NT2/D1 (cell line): ENCODE measurements at regions not wholly inside any gene's neighbourhood (a gene's known extent, or its start where the extent isn't known, plus 50 kb on each side); places are given as distances from the start of the nearest gene placed in this dataset.

Experiments
- DNase-seq: peaks from one replicate; pipeline ENCODE4 v3.0.0-alpha.2; 2011; ENCODE audit warnings: low read depth, low spot score
- H3K27me3 ChIP-seq: 2 replicates; pipeline ENCODE4 v1.6.0; 2011; ENCODE audit warnings: mild to moderate bottlenecking; ENCODE audit not compliant: insufficient read length, insufficient read depth
- H3K36me3 ChIP-seq: 2 replicates; pipeline ENCODE4 v1.6.1; 2011; ENCODE audit warnings: mild to moderate bottlenecking, low read length, mixed read lengths; ENCODE audit not compliant: insufficient read depth, insufficient read length
- H3K4me1 ChIP-seq: 2 replicates; pipeline ENCODE4 v1.5.1; 2011; ENCODE audit not compliant: insufficient read depth, insufficient read length
- H3K4me3 ChIP-seq: 2 replicates; pipeline ENCODE4 v1.5.1; 2011; ENCODE audit warnings: low read depth; ENCODE audit not compliant: insufficient read length
- H3K9ac ChIP-seq: 2 replicates; pipeline ENCODE4 v1.6.0; 2011; ENCODE audit warnings: low read depth; ENCODE audit not compliant: insufficient read length
- H3K9me3 ChIP-seq: 2 replicates; pipeline ENCODE4 v1.5.1; 2011; ENCODE audit warnings: mild to moderate bottlenecking, low read length; ENCODE audit not compliant: insufficient read depth
- SUZ12 ChIP-seq: IDR thresholded peaks from 2 replicates; pipeline ENCODE4 v1.6.1; 2011; ENCODE audit not compliant: insufficient read length, insufficient read depth; ENCODE audit errors: extremely low read depth
- YY1 ChIP-seq: IDR thresholded peaks from 2 replicates; pipeline ENCODE4 v1.6.1; 2011; ENCODE audit not compliant: insufficient read length, insufficient read depth
- ZNF274 ChIP-seq: IDR thresholded peaks from 2 replicates; pipeline ENCODE4 v1.6.1; 2011; ENCODE audit warnings: mild to moderate bottlenecking, low read depth, low read length

GRCh38 chr18:46289463-46289862, 185.3 kb downstream of the HAUS1 start:
- H3K27me3 ChIP-seq: no peaks in the 10 kb centered on the region
- TF ChIP-seq SUZ12 (no peak), YY1 (no peak), ZNF274 (no peak)
- H3K9me3 ChIP-seq: no peaks in the 10 kb centered on the region
- no peak overlapping the region for H3K4me3 ChIP-seq
- no peak for DNase-seq
- H3K4me1 ChIP-seq: no peaks in the 10 kb centered on the region
- H3K9ac ChIP-seq: no peak overlapping the region
- H3K36me3 ChIP-seq: no peaks in the 10 kb centered on the region

DNA sequence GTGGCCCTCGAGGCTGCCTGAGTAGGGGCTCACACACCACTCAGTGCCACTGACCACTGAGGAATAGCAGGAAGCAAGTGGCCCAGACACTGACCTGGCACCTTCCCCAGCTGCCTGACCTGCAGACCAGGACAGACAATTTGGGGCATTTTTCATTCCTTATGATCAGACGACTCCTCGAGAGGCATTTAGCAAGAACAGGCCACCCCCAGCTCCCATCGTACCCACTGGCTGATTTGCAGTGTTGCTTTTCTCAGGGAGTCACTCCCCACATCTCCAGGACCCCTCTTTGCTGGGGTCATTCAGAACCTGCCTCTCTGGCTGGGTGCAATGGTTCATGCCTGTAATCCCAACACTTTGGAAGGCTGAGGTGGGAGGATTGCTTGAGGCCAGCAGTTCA, 185.7 kb downstream of the HAUS1 start:
- TF ChIP-seq ZNF274: no peak
- no peak for TF ChIP-seq YY1
- TF ChIP-seq SUZ12: no peak
- H3K4me1 ChIP-seq: no peaks in the 10 kb centered on the region
- H3K9me3 ChIP-seq: no peaks in the 10 kb centered on the region
- H3K36me3 ChIP-seq: no peaks in the 10 kb centered on the region
- DNase-seq: no peak
- no peaks in the 10 kb centered on the region for H3K27me3 ChIP-seq
- no peak overlapping the region for H3K4me3 ChIP-seq
- no peak overlapping the region for H3K9ac ChIP-seq

- DNase-seq: no peak
- no peaks in the 10 kb centered on the region for H3K36me3 ChIP-seq
- TF ChIP-seq YY1 (no peak), ZNF274 (no peak), SUZ12 (no peak)
- H3K4me3 ChIP-seq: no peak overlapping the region
- no peaks in the 10 kb centered on the region for H3K27me3 ChIP-seq
- no peaks in the 10 kb centered on the region for H3K4me1 ChIP-seq
- no peaks in the 10 kb centered on the region for H3K9me3 ChIP-seq
- no peak overlapping the region for H3K9ac ChIP-seq
Measured at GRCh38 chr18:46290440-46291020, 186.3 kb downstream of the HAUS1 start.

GRCh38 chr18:46291149-46291548, 187.0 kb downstream of the HAUS1 start:
- no peak overlapping the region for H3K9ac ChIP-seq
- no peak for TF ChIP-seq ZNF274
- no peak for TF ChIP-seq SUZ12
- TF ChIP-seq YY1: no peak
- H3K27me3 ChIP-seq: no peaks in the 10 kb centered on the region
- no peaks in the 10 kb centered on the region for H3K36me3 ChIP-seq
- DNase-seq: no peak
- no peaks in the 10 kb centered on the region for H3K9me3 ChIP-seq
- H3K4me1 ChIP-seq: no peaks in the 10 kb centered on the region
- no peak overlapping the region for H3K4me3 ChIP-seq

GRCh38 chr18:46293742-46294181, 189.6 kb downstream of the HAUS1 start:
- TF ChIP-seq ZNF274 (no peak), YY1 (no peak)
- Histone ChIP-seq H3K36me3 (no peaks in the 10 kb centered on the region), H3K9me3 (no peaks in the 10 kb centered on the region), H3K27me3 (no peaks in the 10 kb centered on the region), H3K4me1 (no peaks in the 10 kb centered on the region), H3K4me3 (no peak overlapping the region), H3K9ac (no peak overlapping the region)
- no peak for DNase-seq

DNA sequence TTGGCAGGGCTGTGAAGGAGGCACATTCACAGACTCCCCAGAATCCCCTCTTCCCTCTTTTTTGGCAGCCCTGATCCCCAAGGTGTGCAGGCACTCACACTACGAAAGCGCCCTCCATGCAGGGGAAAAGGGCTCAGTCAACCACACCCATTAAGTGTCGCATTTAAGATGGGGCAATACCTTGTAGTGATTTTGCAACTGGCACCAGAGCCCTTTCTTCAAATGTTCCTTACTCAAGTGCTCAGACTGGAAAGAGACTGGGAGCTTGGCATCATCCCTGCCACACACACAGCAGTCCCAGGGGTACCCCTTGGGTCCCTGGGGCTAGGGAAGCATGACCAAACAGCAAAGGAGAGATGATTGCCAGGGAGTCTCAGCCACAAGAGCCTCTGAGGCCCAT, 190.1 kb downstream of the HAUS1 start:
- H3K4me1 ChIP-seq: no peaks in the 10 kb centered on the region
- H3K36me3 ChIP-seq: no peaks in the 10 kb centered on the region
- TF ChIP-seq YY1: no peak
- no peak for TF ChIP-seq SUZ12
- TF ChIP-seq ZNF274: no peak
- DNase-seq: no peak
- H3K9ac ChIP-seq: no peak overlapping the region
- H3K27me3 ChIP-seq: no peaks in the 10 kb centered on the region
- no peaks in the 10 kb centered on the region for H3K9me3 ChIP-seq
- H3K4me3 ChIP-seq: no peak overlapping the region

GRCh38 chr18:46294751-46295150, 190.6 kb downstream of the HAUS1 start:
- no peak overlapping the region for H3K4me3 ChIP-seq

DNA sequence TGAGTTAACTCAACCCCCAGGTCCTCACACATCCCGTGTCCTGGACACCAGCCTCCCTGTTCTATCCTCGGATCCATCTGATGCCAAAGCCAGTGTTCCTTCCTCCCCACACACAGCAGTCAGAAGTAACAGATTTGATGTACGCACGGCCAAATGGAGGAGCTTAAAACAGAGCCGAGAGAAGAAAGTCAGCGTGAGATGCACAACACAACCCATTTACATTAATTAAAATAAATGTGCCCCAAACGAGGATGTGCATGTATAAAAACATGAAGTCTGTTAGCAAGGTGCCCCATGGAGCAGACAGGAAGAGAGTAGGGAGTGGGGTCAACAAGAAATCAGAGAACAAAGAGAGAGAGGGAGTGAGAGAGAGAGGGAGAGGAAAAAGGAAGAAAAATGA, 191.2 kb downstream of the HAUS1 start:
- TF ChIP-seq YY1 (no peak), ZNF274 (no peak), SUZ12 (no peak)
- Histone ChIP-seq H3K4me3 (no peak overlapping the region), H3K27me3 (no peaks in the 10 kb centered on the region), H3K4me1 (no peaks in the 10 kb centered on the region), H3K36me3 (no peaks in the 10 kb centered on the region), H3K9me3 (no peaks in the 10 kb centered on the region), H3K9ac (no peak overlapping the region)
- DNase-seq: no peak

More at GRCh38 chr18:46294751-46295150, 190.6 kb downstream of the HAUS1 start:
- no peaks in the 10 kb centered on the region for H3K27me3 ChIP-seq
- no peaks in the 10 kb centered on the region for H3K9me3 ChIP-seq
- H3K4me1 ChIP-seq: no peaks in the 10 kb centered on the region
- H3K36me3 ChIP-seq: no peaks in the 10 kb centered on the region
- no peak for DNase-seq
- no peak overlapping the region for H3K9ac ChIP-seq
- TF ChIP-seq ZNF274 (no peak), SUZ12 (no peak), YY1 (no peak)
